HG03442 (cell line): ENCODE measurements at regions not wholly inside any gene's neighbourhood (a gene's known extent, or its start where the extent isn't known, plus 50 kb on each side); places are given as distances from the start of the nearest gene placed in this dataset.

Source experiments
- ATAC-seq: cut with Tn5 transposase; IDR thresholded peaks from one replicate; pipeline ENCODE4 v1.9.1; 2021; ENCODE audit warnings: mild to moderate bottlenecking, moderate library complexity; ENCODE audit not compliant: unreplicated experiment

- no peak for ATAC-seq
Observed at GRCh38 chr6:71119560-71119959, 162.7 kb upstream of the B3GAT2 start.

DNA sequence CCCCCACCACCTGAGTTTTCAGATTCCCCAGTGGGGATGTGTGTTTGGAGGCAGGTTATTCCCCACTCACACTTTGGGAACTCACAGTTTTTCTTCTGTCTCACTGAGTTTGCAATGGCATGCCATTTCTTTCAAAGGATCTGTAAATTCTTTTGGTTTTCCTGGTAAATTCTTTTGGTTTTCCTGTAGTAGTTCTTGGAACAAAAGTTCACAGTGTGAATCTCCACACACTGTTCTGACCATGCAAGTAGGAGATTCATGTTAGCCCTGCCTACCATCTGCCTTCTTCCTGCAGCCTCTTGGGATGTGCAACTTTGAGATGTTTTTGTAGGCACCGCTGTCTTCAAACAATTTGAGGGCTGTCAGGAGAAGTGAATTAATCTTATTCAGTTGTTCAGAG is 165.6 kb upstream of the OGFRL1 start:
- no peak for ATAC-seq

DNA sequence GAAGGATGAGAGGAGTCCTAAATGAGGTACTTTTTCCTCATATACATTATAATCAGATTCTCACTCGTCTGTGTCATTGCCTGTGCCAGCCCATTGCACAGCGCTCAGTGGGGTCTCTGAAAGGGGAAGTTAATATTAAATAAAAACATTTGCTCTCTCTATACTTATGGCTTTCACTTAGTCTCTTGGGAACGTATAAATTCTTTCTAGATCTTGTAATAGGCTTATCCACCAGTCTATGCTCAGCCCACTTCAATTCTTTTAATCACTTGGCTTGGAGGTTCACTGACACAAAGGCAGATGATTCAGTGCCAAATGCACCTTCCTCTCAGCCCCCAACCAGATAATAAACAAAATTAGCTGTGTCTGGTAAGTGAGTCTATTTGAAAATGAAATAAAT is 164.3 kb upstream of the OGFRL1 start:
- ATAC-seq, result no peak

DNA sequence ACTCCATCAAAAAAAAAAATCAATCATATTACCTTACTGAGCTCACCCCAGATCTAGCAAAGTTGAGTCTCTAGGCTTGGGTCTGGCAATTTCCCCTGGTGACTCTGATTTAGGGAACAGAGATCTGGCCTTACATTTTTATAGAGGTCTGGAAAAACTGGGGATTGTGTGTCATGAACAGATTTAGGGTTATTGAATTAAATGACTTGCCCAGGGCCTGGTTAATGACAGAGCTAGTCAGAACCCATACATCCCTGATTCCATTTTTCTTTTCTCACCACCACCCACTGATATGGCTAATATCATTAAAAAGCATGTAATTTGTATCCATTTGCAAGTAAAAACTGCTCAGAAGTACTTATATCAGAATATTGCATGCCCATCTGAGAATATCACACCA is 163.4 kb upstream of the OGFRL1 start:
- ATAC-seq, result no peak

GRCh38 chr6:71126506-71126905 is 162.1 kb upstream of the OGFRL1 start:
- ATAC-seq, result no peak

DNA sequence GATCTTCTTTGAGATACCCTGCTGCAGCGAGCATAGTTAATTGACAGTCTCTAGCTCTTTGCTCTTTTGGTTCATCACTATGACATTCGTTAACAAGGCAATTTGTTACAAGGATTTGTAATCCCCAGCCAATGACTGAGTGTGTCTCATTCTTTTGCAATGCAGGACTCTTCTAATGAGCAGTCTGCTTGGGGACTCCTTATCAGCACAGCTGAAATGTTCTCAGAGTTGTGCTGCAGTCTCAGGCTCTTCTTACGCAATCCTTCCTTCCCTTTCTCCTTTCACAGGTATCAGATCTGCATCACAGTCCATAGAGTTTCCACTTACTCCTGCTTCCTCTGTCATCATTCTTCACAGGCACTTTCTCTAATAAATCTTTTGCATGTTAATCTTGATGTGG is 161.2 kb upstream of the OGFRL1 start:
- ATAC-seq, result no peak

DNA sequence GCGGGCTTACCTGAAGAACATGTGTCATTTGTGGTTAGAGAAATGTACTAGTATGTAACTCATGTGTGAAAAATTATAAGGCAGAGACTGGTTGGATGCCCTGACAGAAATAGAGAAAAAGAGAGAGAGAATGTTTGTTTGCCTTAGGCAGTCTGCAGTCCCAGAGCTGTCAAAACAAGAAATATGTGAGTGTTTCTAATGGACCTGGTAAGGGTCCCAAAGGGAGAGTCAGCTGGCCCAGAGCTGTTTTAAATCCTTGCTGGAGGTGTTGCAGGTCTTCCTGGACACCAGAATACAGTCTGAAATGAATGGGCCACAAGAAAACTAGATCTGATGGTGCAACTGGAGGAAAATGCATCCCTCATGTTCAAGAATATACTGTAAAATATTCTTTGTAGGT is 158.3 kb upstream of the OGFRL1 start:
- no peak for ATAC-seq

DNA sequence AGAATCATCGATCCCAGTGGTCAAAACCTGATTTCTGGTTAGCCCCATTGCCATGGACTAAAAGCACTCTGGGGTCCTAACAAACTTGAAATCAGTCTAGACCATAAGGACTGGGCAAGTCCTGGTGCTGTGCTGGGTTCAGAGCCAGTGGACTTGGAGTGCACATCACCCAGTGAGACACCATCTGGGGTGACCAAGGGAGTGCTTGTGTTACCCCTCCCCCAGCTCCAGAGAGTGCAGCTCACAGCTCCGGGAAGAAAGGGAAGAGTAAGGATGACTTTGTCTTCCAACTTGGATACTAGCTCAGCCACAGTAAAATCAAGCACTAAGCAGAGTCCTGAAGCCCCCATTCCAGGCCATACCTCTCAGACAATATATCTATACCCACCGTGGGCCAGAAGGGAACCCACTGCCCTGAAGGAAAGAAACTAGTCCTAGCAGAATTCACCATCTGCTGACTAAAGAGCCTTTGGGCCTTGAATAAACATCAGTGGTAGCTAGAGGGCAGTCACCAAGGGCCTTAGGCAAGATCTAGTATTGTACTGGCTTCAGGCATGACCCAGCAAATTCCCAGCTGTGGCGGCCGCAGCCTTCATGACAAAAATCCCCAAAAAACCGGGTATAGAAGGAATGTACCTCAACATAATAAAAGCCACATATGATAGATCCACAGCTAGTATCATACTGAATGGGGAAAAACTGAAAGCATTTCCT is 153.5 kb upstream of the OGFRL1 start:
- no peak for ATAC-seq

DNA sequence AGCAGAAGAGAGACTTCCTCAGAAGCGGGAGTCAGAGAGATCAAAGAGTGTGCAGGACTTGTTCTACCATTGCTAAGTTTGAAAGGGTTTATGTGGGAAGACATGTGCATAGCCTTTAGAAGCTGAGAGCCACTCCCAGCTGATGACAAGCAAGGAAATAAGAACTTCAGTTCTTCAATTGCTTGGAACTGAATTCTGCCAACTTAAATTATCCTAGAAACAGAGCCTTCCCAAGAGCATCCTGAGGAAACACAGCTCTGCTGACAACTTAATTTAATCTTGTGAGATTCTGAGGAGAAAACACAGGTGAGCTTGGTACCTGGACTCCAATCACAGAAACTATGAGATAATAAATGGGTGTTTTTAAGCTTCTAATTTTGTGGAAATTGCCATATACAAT is 150.6 kb upstream of the OGFRL1 start:
- ATAC-seq, result no peak

GRCh38 chr6:71138376-71138775 is 150.2 kb upstream of the OGFRL1 start:
- ATAC-seq, result no peak

DNA sequence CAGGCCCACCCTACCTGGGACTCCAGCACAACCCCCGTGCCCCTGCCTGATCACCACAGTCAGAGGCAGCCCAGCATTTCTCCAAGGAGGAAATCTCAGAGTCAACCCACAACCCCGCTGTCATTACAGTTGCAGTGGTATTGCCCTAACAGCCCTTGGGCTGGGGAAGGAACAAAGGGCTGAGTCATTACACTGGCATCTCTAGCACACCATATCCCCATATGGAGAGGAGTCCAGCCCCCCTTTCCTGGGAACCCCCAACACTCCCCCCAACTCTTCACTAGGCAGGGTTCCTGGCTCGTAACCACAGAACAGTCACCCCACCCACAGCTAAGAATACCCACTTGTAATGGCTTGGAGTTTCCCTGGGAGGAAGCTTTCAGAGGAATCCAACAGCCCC is 149.4 kb upstream of the OGFRL1 start:
- ATAC-seq, result no peak

- no peak for ATAC-seq
Observed at GRCh38 chr6:71153755-71154325, 134.8 kb upstream of the OGFRL1 start.

DNA sequence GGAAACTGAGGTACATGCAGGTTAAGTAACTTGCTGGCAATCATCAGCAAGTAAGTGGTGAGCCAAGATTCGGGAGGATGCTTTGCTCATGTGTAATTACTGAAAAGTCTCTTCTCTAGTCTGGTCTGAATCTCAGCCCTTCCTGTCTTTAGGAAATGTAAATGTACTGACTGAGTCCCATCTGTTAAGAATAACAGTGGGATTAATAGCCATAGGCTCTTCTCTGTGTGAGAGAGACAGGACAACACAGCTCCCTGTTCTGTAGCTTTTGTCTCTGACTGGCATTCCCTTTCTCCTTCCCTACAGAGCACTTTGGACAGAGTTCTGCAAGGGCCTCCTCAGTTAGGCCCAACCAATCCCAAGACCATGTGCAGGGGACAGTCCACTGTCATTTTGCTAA is 131.3 kb upstream of the OGFRL1 start:
- no peak for ATAC-seq

DNA sequence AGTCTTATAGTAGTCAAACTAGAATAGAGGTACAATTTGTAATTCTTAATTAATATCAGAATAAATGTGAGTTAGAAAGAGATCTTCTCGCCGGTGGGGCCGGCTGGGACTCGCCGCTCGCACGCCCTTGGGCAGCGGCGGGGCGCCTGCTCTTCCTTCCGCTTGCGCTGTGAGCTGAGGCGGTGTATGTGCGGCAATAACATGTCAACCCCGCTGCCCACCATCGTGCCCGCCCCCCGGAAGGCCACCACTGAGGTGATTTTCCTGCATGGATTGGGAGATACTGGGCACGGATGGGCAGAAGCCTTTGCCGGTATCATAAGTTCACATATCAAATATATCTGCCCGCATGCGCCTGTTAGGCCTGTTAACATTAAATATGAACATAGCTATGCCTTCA is 123.7 kb upstream of the OGFRL1 start:
- no peak for ATAC-seq

GRCh38 chr6:71168233-71168765 is 120.3 kb upstream of the OGFRL1 start:
- no peak for ATAC-seq

DNA sequence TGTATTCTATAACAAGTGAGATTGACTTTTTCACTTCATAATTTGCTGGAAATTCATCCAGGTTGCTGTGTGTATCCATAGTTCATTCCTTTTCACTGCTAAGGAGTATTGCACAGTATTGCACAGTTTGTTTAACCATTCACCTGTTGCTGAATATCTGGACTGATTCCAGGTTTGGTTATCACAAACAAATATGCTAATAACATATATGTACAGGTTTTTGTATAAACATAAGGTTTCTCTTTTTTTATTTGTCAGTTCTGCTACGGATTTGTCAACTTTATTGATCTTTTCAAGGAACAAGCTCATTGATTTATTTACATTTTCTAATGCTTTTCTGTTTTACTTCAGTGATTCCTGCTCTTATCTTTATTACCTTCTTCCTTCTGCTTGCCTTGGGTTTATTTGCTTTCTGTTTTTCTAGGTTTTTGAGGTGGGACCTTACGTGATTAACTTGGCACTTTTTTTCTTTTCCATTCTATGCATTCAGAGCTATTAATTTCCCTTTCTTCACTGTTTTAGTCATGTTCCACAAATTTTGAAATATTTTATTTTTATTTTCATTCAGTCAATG is 117.0 kb upstream of the OGFRL1 start:
- no peak for ATAC-seq

- ATAC-seq, result no peak
Observed at GRCh38 chr6:71179249-71179885, 109.2 kb upstream of the OGFRL1 start.

DNA sequence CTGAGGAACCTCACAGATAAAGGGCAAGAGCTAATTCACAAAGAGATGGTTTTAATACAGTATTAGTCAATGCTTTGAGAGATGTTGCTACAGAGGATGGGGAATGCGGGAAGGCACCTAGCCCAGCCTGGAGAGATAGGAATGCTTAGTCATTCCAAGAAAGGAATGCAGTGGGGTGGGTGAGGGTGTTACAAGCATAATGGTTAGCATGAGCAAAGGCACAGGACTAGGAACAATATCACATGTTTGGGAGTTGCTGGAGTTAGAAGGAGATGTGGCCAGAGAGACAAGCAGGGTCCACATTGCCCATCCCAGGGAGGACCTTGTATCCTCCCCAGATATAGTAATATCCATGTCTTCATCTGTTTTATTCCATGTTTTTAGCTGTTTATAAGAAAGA is 107.0 kb upstream of the OGFRL1 start:
- no peak for ATAC-seq

DNA sequence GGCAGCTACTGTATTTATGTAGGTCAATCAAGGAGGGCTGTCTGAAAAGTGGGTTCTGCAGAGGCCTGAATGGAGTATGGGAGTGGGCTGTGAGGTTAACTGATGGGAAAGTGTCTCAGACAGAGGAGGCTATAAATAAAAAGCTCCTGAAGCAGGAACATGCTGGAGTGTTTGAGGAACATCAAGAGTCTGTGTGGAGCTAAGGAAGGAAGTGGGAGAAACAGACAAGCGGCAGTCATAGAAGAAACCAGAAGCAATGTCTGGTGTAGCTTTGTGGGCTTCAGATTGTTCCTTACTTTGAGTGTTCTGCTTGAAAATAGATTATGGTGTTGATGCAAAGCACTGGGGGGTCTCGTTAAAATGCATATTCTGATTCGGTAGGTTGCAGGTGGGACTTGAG is 101.5 kb upstream of the OGFRL1 start:
- no peak for ATAC-seq

DNA sequence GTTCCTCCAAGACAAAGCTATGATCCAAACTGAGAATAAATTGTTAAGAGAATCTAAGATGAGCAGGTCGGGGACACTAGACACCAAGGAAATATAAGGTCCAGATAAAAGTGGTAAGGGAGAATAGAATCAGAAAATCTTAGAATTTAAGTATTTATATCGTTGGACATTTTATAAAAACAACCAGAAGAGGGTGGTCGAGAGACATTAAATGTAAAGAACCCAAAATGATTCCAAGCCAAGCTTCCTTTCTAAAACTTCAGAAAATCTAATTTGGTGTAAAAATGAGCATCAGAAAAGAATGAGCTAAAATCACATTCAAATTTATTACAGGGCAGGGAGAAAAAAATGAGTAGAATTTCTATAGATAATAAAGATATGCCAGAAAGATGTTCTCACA is 97.8 kb upstream of the OGFRL1 start:
- ATAC-seq, result no peak

- no peak for ATAC-seq
Observed at GRCh38 chr6:71194724-71195123, 93.9 kb upstream of the OGFRL1 start.

GRCh38 chr6:71197267-71197666 is 91.3 kb upstream of the OGFRL1 start:
- no peak for ATAC-seq
